Ishikawa (cell line): ENCODE measurements at regions not wholly inside any gene's neighbourhood (a gene's known extent, or its start where the extent isn't known, plus 50 kb on each side); places are given as distances from the start of the nearest gene placed in this dataset.

Source experiments
- CEBPB ChIP-seq: IDR thresholded peaks from 2 replicates; pipeline ENCODE4 v1.6.1; 2012
- CREB1 ChIP-seq: IDR thresholded peaks from 2 replicates; pipeline ENCODE4 v1.6.1; 2012; ENCODE audit warnings: low read depth
- EGR1 ChIP-seq: IDR thresholded peaks from 2 replicates; pipeline ENCODE4 v1.6.1; 2012
- EP300 ChIP-seq: IDR thresholded peaks from 2 replicates; pipeline ENCODE4 v1.6.1; 2012; ENCODE audit warnings: borderline replicate concordance
- FOXM1 ChIP-seq: IDR thresholded peaks from 2 replicates; pipeline ENCODE4 v1.6.1; 2012; ENCODE audit warnings: low read depth, borderline replicate concordance
- NFIC ChIP-seq: IDR thresholded peaks from 2 replicates; pipeline ENCODE4 v1.6.1; 2012
- RAD21 ChIP-seq: IDR thresholded peaks from 2 replicates; pipeline ENCODE4 v1.6.1; 2012; ENCODE audit warnings: low read depth
- TAF1 ChIP-seq: IDR thresholded peaks from 2 replicates; pipeline ENCODE4 v1.6.1; 2012; ENCODE audit warnings: low read depth, mild to moderate bottlenecking
- TCF12 ChIP-seq: IDR thresholded peaks from 2 replicates; pipeline ENCODE4 v1.6.1; 2012; ENCODE audit warnings: low read depth
- TEAD4 ChIP-seq: IDR thresholded peaks from 2 replicates; pipeline ENCODE4 v1.6.1; 2012
- YY1 ChIP-seq: IDR thresholded peaks from 2 replicates; pipeline ENCODE4 v1.6.1; 2012; ENCODE audit warnings: low read depth
- ZBTB7A ChIP-seq: IDR thresholded peaks from 2 replicates; pipeline ENCODE4 v1.6.1; 2012; ENCODE audit warnings: low read depth
- TF ChIP-seq, protein P1 (sequence below): IDR thresholded peaks from 2 replicates; pipeline ENCODE4 v1.6.1; 2012
- TF ChIP-seq, protein P2 (sequence below): IDR thresholded peaks from 2 replicates; pipeline ENCODE4 v1.6.1; 2012
- TF ChIP-seq, protein P3 (sequence below): IDR thresholded peaks from 2 replicates; pipeline ENCODE4 v1.6.1; 2012; ENCODE audit warnings: low read depth, mild to moderate bottlenecking

DNA sequence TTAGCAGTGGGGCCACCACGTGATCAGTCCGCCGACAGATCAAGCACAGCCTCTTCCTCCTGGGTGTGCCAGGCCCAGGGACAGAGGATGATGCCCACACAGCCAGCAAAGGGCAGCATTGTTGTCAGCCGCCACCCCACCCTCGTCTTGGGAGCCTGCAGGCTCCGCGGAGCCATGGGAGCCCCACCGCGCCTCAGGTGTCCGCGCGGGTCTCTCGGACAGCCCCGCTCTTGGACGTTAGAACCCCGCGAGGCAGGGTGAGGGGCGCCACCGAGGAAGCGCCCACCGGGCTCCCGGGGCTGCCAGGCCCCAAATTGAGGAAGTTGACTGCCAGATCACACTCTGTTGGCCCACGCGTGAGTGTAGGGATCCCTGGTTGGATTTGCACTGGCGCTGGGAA is 83.9 kb upstream of the MS4A8 start:
- TF ChIP-seq TAF1 = no peak
- TF ChIP-seq FOXM1 = no peak
- TF ChIP-seq YY1 = no peak
- no peak for TF ChIP-seq EP300

DNA sequence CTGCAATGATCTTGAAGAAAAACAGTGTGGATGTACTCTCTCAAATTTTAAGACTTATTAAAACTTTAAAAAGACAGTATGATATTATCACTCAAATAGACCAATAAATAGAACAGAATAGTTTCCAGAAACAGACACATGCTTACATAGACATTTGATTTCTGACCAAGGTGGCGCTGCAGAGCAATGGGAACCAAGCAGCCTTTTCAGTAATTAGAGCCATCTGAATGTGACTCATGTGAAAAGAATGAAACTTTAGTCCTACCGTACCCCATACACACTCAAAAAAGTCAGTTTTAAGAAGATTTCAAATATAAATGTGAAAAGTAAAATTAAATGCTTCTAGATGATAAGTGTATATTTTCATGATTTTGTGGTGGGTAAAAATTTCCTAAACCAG is 74.2 kb upstream of the MS4A8 start:
- TF ChIP-seq RAD21 (peak; percentile 10; the same call in 1 of the 2 replicates), TCF12 (no peak)

DNA sequence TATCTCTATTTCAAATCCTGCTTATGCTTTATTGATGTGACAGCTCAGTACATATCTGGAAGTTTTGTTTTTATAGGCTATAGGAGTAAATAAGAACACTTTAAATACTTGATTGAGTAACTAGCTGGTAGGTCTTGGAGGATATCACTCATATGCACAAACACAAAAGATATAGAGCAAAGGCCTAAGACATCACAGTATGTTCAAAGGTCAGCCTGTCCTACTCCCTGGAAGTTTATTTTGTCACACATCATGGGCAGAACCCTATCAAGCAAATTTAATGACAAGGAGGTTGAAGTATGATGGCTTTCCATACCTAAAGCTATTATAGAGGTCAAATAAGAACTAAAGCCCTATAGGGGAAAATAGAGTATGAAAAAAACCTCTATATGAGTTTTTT is 70.0 kb upstream of the MS4A8 start:
- TF ChIP-seq CEBPB = no peak

DNA sequence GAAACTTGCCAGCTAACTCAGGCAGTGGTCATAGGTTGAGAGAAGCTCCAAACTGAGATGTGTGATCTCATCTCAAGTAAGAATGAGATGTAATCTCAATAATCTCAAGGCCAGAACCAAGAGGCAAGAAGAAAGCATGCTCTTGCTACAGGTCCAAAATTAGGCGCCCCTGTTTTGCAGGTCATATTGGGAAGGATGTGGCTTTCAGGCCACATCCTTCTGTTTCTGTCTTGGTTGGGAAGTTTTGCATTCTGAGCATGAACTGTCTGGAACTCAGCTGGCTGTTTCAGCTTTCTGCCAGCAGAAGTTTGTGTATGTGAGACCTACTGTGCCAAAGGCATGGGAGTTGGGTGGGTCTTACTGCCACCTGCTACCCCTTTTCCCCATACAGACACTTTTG is 67.5 kb upstream of the MS4A8 start:
- TF ChIP-seq TCF12 (no peak), FOXM1 (no peak), CEBPB (no peak), RAD21 (no peak), EGR1 (no peak), CREB1 (no peak), NFIC (no peak), EP300 (no peak), TAF1 (no peak), ZBTB7A (no peak), TEAD4 (no peak), YY1 (no peak)
- TF ChIP-seq, protein P1, sequence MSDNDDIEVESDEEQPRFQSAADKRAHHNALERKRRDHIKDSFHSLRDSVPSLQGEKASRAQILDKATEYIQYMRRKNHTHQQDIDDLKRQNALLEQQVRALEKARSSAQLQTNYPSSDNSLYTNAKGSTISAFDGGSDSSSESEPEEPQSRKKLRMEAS = no peak
- TF ChIP-seq, protein P2, sequence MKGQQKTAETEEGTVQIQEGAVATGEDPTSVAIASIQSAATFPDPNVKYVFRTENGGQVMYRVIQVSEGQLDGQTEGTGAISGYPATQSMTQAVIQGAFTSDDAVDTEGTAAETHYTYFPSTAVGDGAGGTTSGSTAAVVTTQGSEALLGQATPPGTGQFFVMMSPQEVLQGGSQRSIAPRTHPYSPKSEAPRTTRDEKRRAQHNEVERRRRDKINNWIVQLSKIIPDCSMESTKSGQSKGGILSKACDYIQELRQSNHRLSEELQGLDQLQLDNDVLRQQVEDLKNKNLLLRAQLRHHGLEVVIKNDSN = no peak
- TF ChIP-seq, protein P3, sequence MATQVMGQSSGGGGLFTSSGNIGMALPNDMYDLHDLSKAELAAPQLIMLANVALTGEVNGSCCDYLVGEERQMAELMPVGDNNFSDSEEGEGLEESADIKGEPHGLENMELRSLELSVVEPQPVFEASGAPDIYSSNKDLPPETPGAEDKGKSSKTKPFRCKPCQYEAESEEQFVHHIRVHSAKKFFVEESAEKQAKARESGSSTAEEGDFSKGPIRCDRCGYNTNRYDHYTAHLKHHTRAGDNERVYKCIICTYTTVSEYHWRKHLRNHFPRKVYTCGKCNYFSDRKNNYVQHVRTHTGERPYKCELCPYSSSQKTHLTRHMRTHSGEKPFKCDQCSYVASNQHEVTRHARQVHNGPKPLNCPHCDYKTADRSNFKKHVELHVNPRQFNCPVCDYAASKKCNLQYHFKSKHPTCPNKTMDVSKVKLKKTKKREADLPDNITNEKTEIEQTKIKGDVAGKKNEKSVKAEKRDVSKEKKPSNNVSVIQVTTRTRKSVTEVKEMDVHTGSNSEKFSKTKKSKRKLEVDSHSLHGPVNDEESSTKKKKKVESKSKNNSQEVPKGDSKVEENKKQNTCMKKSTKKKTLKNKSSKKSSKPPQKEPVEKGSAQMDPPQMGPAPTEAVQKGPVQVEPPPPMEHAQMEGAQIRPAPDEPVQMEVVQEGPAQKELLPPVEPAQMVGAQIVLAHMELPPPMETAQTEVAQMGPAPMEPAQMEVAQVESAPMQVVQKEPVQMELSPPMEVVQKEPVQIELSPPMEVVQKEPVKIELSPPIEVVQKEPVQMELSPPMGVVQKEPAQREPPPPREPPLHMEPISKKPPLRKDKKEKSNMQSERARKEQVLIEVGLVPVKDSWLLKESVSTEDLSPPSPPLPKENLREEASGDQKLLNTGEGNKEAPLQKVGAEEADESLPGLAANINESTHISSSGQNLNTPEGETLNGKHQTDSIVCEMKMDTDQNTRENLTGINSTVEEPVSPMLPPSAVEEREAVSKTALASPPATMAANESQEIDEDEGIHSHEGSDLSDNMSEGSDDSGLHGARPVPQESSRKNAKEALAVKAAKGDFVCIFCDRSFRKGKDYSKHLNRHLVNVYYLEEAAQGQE = no peak

DNA sequence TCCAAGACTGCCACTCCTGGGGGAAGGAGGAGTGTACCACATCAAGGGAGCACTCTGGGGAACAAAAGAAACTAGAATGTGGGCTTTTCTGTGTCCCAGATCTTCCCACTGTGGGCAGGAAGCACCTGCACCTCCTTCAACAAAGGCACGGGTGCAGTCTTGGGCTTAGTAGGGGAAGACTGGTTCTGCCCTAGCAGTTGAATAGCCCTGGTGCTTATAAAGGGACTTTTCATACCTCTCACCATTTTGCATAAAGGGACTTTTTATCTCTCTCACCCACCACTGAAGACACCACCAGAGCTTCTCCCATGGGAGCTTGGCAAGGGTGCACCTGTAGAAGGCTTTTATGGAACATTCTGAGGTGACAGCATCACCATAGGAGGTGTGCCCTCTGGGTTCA is 65.8 kb upstream of the MS4A8 start:
- no peak for TF ChIP-seq TAF1
- no peak for TF ChIP-seq CREB1
- TF ChIP-seq YY1 = no peak
- no peak for TF ChIP-seq RAD21
- TF ChIP-seq FOXM1 = no peak
- TF ChIP-seq, protein P2 = no peak
- no peak for TF ChIP-seq EGR1
- TF ChIP-seq, protein P1 = no peak

DNA sequence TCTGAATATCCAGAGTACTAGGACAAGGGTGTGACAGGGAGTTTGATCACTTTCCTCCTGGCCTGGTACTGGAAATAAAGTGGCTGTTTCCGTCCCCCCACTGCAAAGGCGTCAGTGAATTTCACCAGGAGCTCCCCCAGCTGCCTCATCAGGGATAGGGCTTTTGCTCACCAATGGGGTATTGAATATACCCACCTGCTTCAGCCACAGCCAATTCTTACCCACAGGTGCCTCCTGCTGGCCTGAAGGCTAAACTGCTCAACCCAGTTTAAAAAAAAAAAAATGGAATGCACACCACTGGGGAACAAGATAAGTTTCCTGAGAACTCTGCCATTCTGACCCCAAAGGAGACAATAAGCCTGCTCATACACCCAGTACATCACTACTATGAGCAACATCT is 65.3 kb upstream of the MS4A8 start:
- TF ChIP-seq TAF1 (no peak), RAD21 (peak; percentile 32)

DNA sequence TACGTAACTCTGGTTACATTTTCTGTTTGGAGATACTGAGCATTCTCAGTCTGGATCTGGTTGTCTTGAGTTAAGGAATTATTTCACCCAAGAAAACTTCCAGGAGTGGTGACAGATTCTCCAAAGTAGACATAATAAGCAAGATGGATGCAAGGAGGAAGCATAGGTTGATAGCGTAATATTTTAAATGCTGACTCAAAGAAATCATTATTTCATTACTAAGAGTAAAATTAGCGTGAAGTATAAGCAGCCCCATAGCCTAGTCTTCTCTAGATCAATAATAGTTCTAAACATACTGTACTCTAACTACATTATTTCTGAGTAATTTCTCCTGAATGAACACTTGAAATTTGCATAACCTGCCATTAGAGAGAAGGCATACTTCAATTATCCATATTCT is 57.5 kb upstream of the MS4A8 start:
- TF ChIP-seq, protein P1 = no peak
- TF ChIP-seq EGR1 (no peak), RAD21 (no peak), EP300 (no peak), CREB1 (no peak), FOXM1 (no peak), YY1 (no peak), TCF12 (no peak)
- TF ChIP-seq, protein P2 = no peak

DNA sequence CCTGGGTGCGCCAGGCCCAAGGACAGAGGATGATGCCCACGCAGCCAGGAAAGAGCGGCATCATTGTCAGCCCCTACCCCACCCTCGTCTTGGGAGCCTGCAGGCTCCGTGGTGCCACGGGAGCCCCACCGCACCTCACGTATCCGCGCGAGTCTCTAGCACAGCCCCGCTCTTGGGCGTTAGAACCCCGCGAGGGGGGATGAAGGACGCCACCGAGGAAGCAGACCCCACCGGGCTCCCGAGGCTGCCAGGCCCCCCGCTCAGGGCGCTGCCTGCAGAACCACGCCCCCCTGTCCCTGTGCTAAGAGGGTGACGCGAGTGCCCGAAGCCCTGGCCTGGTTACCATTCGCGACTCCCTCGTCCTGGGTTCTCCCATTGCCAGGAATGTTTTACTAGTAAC is 52.3 kb upstream of the MS4A8 start:
- TF ChIP-seq YY1 (no peak), EGR1 (no peak), RAD21 (no peak)
- TF ChIP-seq, protein P3 = no peak
